Fibroblast of lung (primary cell): ENCODE measurements at regions not wholly inside any gene's neighbourhood (a gene's known extent, or its start where the extent isn't known, plus 50 kb on each side); places are given as distances from the start of the nearest gene placed in this dataset.

Source experiments
- DNase-seq, 2 donors: peaks; one replicate each; pipeline versions ENCODE4 v3.0.0 to v3.0.0-alpha.2; 2010; ENCODE audit warnings: low read depth in 2 of 2
- H2AFZ ChIP-seq: 2 replicates; pipeline ENCODE4 v1.5.1; 2012; ENCODE audit warnings: low read length, control low read depth, inconsistent platforms
- H3K27ac ChIP-seq: 2 replicates; pipeline ENCODE4 v1.5.1; 2011; ENCODE audit warnings: low read length, control low read depth; ENCODE audit not compliant: insufficient read depth
- H3K27me3 ChIP-seq: 2 replicates; pipeline ENCODE4 v1.5.1; 2011; ENCODE audit warnings: mild to moderate bottlenecking, low read length; ENCODE audit not compliant: control insufficient read depth, insufficient read depth
- H3K36me3 ChIP-seq: 2 replicates; pipeline ENCODE4 v1.5.1; 2011; ENCODE audit warnings: low read length; ENCODE audit not compliant: control insufficient read depth, insufficient read depth
- H3K4me1 ChIP-seq: 2 replicates; pipeline ENCODE4 v1.5.1; 2011; ENCODE audit warnings: low read length; ENCODE audit not compliant: control insufficient read depth, insufficient read depth; ENCODE audit errors: extremely low read depth
- H3K4me2 ChIP-seq: 2 replicates; pipeline ENCODE4 v1.5.1; 2011; ENCODE audit warnings: low read length, control low read depth; ENCODE audit not compliant: insufficient read depth; ENCODE audit errors: extremely low read depth
- H3K4me3 ChIP-seq, 4 experiments: fragments of 200-600 bp in 1 of 4; sonication (generic) in 1 of 4; replicated peaks in 1 of 4; 2 replicates each; pipeline ENCODE4 v1.5.1; 2011 to 2016; ENCODE audit warnings: low read length in 4 of 4, low read depth in 3 of 4, mild to moderate bottlenecking in 3 of 4, control low read depth in 2 of 4, inconsistent platforms in 1 of 4, mixed read lengths in 1 of 4; ENCODE audit not compliant: insufficient read depth in 1 of 4; ENCODE audit errors: control extremely low read depth in 1 of 4
- H3K79me2 ChIP-seq: 2 replicates; pipeline ENCODE4 v1.5.1; 2012; ENCODE audit warnings: mild to moderate bottlenecking, low read length, inconsistent platforms; ENCODE audit not compliant: control insufficient read depth, insufficient read depth
- H3K9ac ChIP-seq: 2 replicates; pipeline ENCODE4 v1.5.1; 2011; ENCODE audit warnings: mild to moderate bottlenecking, low read length, control low read depth; ENCODE audit not compliant: insufficient read depth
- H3K9me3 ChIP-seq: 2 replicates; pipeline ENCODE4 v1.5.1; 2012; ENCODE audit warnings: low read depth, low read length; ENCODE audit not compliant: control insufficient read depth, insufficient read depth
- H4K20me1 ChIP-seq: 2 replicates; pipeline ENCODE4 v1.5.1; 2011; ENCODE audit warnings: low read length; ENCODE audit not compliant: control insufficient read depth, insufficient read depth; ENCODE audit errors: extremely low read depth
- EZH2 ChIP-seq: IDR thresholded peaks from 2 replicates; pipeline ENCODE4 v1.5.1; 2012; ENCODE audit warnings: low read length, control low read depth, mild to moderate bottlenecking; ENCODE audit errors: missing control alignments
- TF ChIP-seq, protein P1 (sequence below), 2 donors: IDR thresholded peaks in 1 of 2; conservative IDR thresholded peaks in 1 of 2; 1 replicate in 1 of 2; 2 replicates in 1 of 2; pipeline ENCODE4 v1.5.1; 2011 to 2012; ENCODE audit warnings: low read length in 2 of 2, control low read depth in 1 of 2, inconsistent platforms in 1 of 2, low read depth in 1 of 2, mild to moderate bottlenecking in 1 of 2

DNA sequence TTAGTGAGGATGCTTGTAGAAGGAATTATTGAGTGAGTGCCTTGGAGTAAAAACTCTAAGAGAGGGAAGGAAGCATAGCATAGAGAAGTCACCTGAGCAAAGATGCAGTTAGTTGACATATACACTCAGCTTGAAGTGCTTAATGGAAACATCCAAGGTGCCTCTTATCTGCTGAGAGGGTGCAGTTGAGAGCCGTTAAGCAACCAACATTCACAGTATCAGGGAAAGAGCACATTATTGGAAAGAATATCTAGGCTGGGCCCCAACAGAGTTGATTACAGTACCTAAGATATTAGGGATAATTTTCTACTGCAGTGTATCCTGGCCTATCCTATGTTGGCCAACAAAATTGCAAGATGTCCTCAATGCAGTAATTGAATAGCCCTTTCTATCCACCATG, 302.0 kb downstream of the ETV1 start:
- Histone ChIP-seq H3K27me3 (no peaks in the 10 kb centered on the region), H3K4me2 (no peak overlapping the region), H3K9me3 (no peaks in the 10 kb centered on the region), H3K4me3 (no peak overlapping the region), H3K27ac (no peak overlapping the region), H4K20me1 (no peaks in the 10 kb centered on the region), H3K9ac (no peak overlapping the region), H3K79me2 (no peaks in the 10 kb centered on the region), H3K4me1 (no peaks in the 10 kb centered on the region), H2AFZ (no peak overlapping the region), H3K36me3 (no peaks in the 10 kb centered on the region)
- TF ChIP-seq, protein P1, sequence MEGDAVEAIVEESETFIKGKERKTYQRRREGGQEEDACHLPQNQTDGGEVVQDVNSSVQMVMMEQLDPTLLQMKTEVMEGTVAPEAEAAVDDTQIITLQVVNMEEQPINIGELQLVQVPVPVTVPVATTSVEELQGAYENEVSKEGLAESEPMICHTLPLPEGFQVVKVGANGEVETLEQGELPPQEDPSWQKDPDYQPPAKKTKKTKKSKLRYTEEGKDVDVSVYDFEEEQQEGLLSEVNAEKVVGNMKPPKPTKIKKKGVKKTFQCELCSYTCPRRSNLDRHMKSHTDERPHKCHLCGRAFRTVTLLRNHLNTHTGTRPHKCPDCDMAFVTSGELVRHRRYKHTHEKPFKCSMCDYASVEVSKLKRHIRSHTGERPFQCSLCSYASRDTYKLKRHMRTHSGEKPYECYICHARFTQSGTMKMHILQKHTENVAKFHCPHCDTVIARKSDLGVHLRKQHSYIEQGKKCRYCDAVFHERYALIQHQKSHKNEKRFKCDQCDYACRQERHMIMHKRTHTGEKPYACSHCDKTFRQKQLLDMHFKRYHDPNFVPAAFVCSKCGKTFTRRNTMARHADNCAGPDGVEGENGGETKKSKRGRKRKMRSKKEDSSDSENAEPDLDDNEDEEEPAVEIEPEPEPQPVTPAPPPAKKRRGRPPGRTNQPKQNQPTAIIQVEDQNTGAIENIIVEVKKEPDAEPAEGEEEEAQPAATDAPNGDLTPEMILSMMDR (conservative IDR thresholded peaks at IDR 0.05 in 1 of 2, IDR thresholded peaks at IDR 0.05 in 1 of 2; ENCODE audit: low read depth in 1 of 2, low read length in 2 of 2) = no peak
- TF ChIP-seq EZH2 = no peak
- DNase-seq = no peak

DNA sequence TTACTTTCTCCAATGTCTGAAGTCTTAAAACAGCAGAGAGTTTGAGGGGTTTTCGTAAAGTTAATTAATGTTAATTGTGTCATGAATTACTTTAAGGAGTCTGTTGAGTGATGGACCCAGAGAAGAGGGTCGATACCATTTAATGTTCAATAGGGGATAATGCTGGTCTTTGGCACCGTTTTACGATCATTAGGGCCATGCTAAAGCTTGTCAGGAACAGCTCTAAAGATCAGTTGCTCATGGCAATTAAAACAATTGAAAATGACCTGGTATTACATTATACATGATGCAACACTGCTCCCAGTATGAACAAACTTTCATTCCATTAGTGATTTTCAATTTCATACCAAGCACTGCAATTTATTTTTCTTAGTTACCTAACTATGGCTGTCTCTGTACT, 296.9 kb downstream of the ETV1 start:
- peak in 1 of 2 donors; percentile 4 for DNase-seq
- H3K4me3 ChIP-seq = no peak overlapping the region
- TF ChIP-seq, protein P1 (conservative IDR thresholded peaks at IDR 0.05 in 1 of 2, IDR thresholded peaks at IDR 0.05 in 1 of 2; ENCODE audit: low read depth in 1 of 2, low read length in 2 of 2) = no peak
- no peak for TF ChIP-seq EZH2
- H3K4me1 ChIP-seq = no peaks in the 10 kb centered on the region
- H3K36me3 ChIP-seq = no peaks in the 10 kb centered on the region
- no peaks in the 10 kb centered on the region for H3K9me3 ChIP-seq
- no peaks in the 10 kb centered on the region for H3K79me2 ChIP-seq
- no peaks in the 10 kb centered on the region for H4K20me1 ChIP-seq
- H3K27me3 ChIP-seq = no peaks in the 10 kb centered on the region
- H2AFZ ChIP-seq = no peak overlapping the region
- H3K4me2 ChIP-seq = no peak overlapping the region
- H3K27ac ChIP-seq = no peak overlapping the region
- no peak overlapping the region for H3K9ac ChIP-seq

DNA sequence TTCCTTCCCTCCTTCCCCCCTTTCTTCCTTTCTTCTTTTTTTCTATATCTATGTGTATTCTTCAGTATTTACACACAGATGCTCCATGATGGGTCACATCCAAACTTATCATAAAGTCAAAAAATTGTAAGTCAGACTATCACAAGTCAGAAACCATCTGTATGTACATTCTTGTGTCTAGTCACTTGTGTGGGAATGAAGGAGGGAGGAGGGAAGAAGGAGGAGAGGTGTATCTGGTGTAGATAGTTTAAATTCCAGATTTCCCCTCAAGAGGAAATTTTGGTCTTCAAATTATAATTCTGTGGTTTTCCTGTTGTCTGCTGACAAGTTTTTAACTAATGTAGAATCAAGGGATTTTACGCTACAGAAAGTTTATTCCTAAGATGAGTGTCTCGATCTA, 287.2 kb downstream of the ETV1 start:
- Histone ChIP-seq H3K4me2 (no peak overlapping the region), H3K27ac (no peak overlapping the region), H3K9me3 (no peaks in the 10 kb centered on the region), H3K4me1 (no peaks in the 10 kb centered on the region), H3K79me2 (no peaks in the 10 kb centered on the region), H3K9ac (no peak overlapping the region), H3K36me3 (no peaks in the 10 kb centered on the region), H3K27me3 (no peaks in the 10 kb centered on the region), H4K20me1 (no peaks in the 10 kb centered on the region), H3K4me3 (no peak overlapping the region), H2AFZ (no peak overlapping the region)
- DNase-seq = peak in 1 of 2 donors; percentile 71
- TF ChIP-seq, protein P1 (conservative IDR thresholded peaks at IDR 0.05 in 1 of 2, IDR thresholded peaks at IDR 0.05 in 1 of 2; ENCODE audit: low read depth in 1 of 2, low read length in 2 of 2) = no peak
- TF ChIP-seq EZH2 = no peak
